Endothelial cell of umbilical vein (primary cell): ENCODE measurements at regions not wholly inside any gene's neighbourhood (a gene's known extent, or its start where the extent isn't known, plus 50 kb on each side); places are given as distances from the start of the nearest gene placed in this dataset.

Source experiments
- BruUV-seq: library from RNA; stranded (reverse); fragments of 400-500 nt; replicated peaks from 2 replicates; lab custom pipeline; 2021; lab: Mats Ljungman, UMichigan
- CTCF ChIA-PET: fragments of 300-600, 350-600 bp; sonication (Branson Sonifier 250); formaldehyde crosslinking; loops from one replicate; lab custom pipeline; 2021; ENCODE audit warnings: antibody characterized with exemption, inconsistent platforms; lab: Charles Lee
- POLR2A ChIA-PET: fragments of 300-600, 350-600 bp; sonication (Branson Sonifier 250); formaldehyde crosslinking; loops from one replicate; lab custom pipeline; 2021; ENCODE audit warnings: antibody characterized with exemption, inconsistent platforms; lab: Charles Lee
- DNase-seq: peaks from one replicate; pipeline ENCODE4 v3.0.0-alpha.2; 2011; ENCODE audit warnings: low read depth, low spot score
- FAIRE-seq: peaks from 2 replicates; lab custom pipeline; 2011; peaks lifted over from hg19 to GRCh38; lab: Jason Lieb, UNC
- H2AFZ ChIP-seq: 2 replicates; pipeline ENCODE4 v1.6.0; 2012; ENCODE audit warnings: low read depth, low read length, control low read depth, inconsistent platforms
- H3K27ac ChIP-seq: 2 replicates; pipeline ENCODE4 v1.5.1; 2011; ENCODE audit warnings: low read depth, mild to moderate bottlenecking, control low read depth, low read length, moderate library complexity; ENCODE audit not compliant: insufficient read depth
- H3K27me3 ChIP-seq, 2 experiments: 2 replicates each; pipeline versions ENCODE4 v1.6.0 to v1.6.1; 2011; ENCODE audit warnings: low read length in 2 of 2, mixed read lengths in 1 of 2; ENCODE audit not compliant: control insufficient read depth in 2 of 2, insufficient read depth in 2 of 2
- H3K36me3 ChIP-seq, 2 experiments: 2 replicates in 1 of 2; 3 replicates in 1 of 2; pipeline ENCODE4 v1.5.1; 2011; ENCODE audit warnings: low read length in 2 of 2, mild to moderate bottlenecking in 1 of 2, moderate library complexity in 1 of 2; ENCODE audit not compliant: control insufficient read depth in 2 of 2, insufficient read depth in 2 of 2; ENCODE audit errors: extremely low read depth in 1 of 2
- H3K4me1 ChIP-seq: 3 replicates; pipeline ENCODE4 v1.5.1; 2011; ENCODE audit warnings: mild to moderate bottlenecking, low read length; ENCODE audit not compliant: control insufficient read depth, insufficient read depth; ENCODE audit errors: extremely low read depth
- H3K4me2 ChIP-seq: 2 replicates; pipeline ENCODE4 v1.6.1; 2011; ENCODE audit warnings: low read length, control low read depth, mixed read lengths; ENCODE audit not compliant: insufficient read depth
- H3K4me3 ChIP-seq, 3 experiments: fragments of 200-600 bp in 1 of 3; sonication (generic), shearing (Covaris generic) in 1 of 3; replicated peaks in 1 of 3; 2 replicates each; pipeline ENCODE4 v1.5.1; 2011 to 2016; ENCODE audit warnings: control low read depth in 3 of 3, low read length in 3 of 3, mild to moderate bottlenecking in 2 of 3, inconsistent platforms in 1 of 3, low read depth in 1 of 3, moderate library complexity in 1 of 3; ENCODE audit not compliant: insufficient read depth in 1 of 3
- H3K79me2 ChIP-seq: 2 replicates; pipeline ENCODE4 v1.6.0; 2012; ENCODE audit warnings: low read length, inconsistent platforms; ENCODE audit not compliant: control insufficient read depth, insufficient read depth
- H3K9ac ChIP-seq: replicated peaks from 2 replicates; pipeline ENCODE3; 2011; ENCODE audit warnings: low read length, control low read depth; ENCODE audit not compliant: insufficient read depth; ENCODE audit errors: extremely low read depth
- H3K9me1 ChIP-seq: replicated peaks from 3 replicates; pipeline ENCODE4 v1.6.0; 2011; ENCODE audit warnings: mild to moderate bottlenecking, low read length; ENCODE audit not compliant: control insufficient read depth, insufficient read depth; ENCODE audit errors: extremely low read depth
- H3K9me3 ChIP-seq: replicated peaks from 2 replicates; pipeline ENCODE4 v1.5.1; 2012; ENCODE audit warnings: low read length, inconsistent platforms; ENCODE audit not compliant: control insufficient read depth, insufficient read depth
- H4K20me1 ChIP-seq: replicated peaks from 2 replicates; pipeline ENCODE3; 2011; ENCODE audit warnings: mild to moderate bottlenecking, low read length; ENCODE audit not compliant: control insufficient read depth, insufficient read depth; ENCODE audit errors: extremely low read depth
- EZH2 ChIP-seq: IDR thresholded peaks from 2 replicates; pipeline ENCODE4 v1.6.1; 2012; ENCODE audit warnings: borderline replicate concordance, low read depth, mild to moderate bottlenecking, moderate library complexity, low read length, inconsistent platforms; ENCODE audit not compliant: severe bottlenecking
- FOS ChIP-seq: IDR thresholded peaks from 2 replicates; pipeline ENCODE4 v1.6.1; 2011; ENCODE audit warnings: mild to moderate bottlenecking, low read length, moderate library complexity, borderline replicate concordance; ENCODE audit not compliant: insufficient read depth
- GATA2 ChIP-seq: IDR thresholded peaks from 2 replicates; pipeline ENCODE4 v1.7.0; 2011; ENCODE audit warnings: low read depth, mild to moderate bottlenecking, moderate library complexity, mixed read lengths, low read length; ENCODE audit not compliant: insufficient read length, insufficient read depth
- JUN ChIP-seq: IDR thresholded peaks from 2 replicates; pipeline ENCODE4 v1.6.1; 2011; ENCODE audit warnings: borderline replicate concordance, low read depth; ENCODE audit not compliant: insufficient read length, insufficient read depth
- MYC ChIP-seq: IDR thresholded peaks from one replicate; pipeline ENCODE4 v1.6.1; 2011; ENCODE audit warnings: mild to moderate bottlenecking, low read depth, low read length
- POLR2A ChIP-seq: IDR thresholded peaks from 2 replicates; pipeline ENCODE4 v1.6.1; 2012; ENCODE audit warnings: low read depth, mild to moderate bottlenecking, control low read depth, low read length
- POLR2AphosphoS5 ChIP-seq: IDR thresholded peaks from 2 replicates; pipeline ENCODE4 v1.6.1; 2012; ENCODE audit warnings: low read depth, mild to moderate bottlenecking, control low read depth, low read length, moderate library complexity; ENCODE audit not compliant: insufficient read depth
- dilution Hi-C: fragments of 300-500 bp; cut with MboI; formaldehyde crosslinking; loops from one replicate; pipeline ENCODE4 v1.15.0; 2019; ENCODE audit warnings: low sequenced_read_pairs; ENCODE audit not compliant: extremely low pct_ligation_motif_present
- intact Hi-C: fragments of 100-400 bp; cut with micrococcal nuclease; formaldehyde crosslinking; loops from one replicate; pipeline ENCODE4 v1.10.0; 2022
- TF ChIP-seq, protein P1 (sequence below): IDR thresholded peaks from 2 replicates; pipeline ENCODE4 v1.6.1; 2011; ENCODE audit not compliant: insufficient read depth, insufficient read length
- TF ChIP-seq, protein P2 (sequence below), 2 donors: IDR thresholded peaks; 1 replicate in 1 of 2; 2 replicates in 1 of 2; pipeline ENCODE4 v1.5.1; 2011; ENCODE audit warnings: low read length in 2 of 2, mild to moderate bottlenecking in 2 of 2, moderate library complexity in 2 of 2, control low read depth in 1 of 2, inconsistent platforms in 1 of 2, low read depth in 1 of 2; ENCODE audit not compliant: insufficient read depth in 1 of 2; ENCODE audit errors: extremely low read depth in 1 of 2

DNA sequence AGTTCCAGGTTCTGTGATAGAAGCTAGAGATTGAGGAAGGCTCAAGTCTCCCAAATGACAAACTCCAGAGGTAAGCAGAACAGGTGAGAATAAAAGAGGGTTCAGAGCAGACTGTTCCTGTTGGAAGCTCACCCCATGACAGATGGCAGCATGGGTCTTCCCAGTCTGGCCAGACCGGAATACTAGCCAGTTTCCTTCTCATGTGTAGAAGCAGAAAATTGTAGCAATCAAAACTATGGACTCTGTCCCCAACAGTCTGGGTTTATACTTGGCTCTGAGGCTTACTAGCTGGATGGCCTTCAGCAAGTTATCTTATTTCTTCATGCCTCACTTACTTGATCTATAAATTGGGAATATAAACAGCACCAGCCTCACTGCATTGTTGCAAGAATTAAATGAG lies 494.8 kb downstream of the MN1 start:
- dilution Hi-C loops (no loop called here), intact Hi-C loops (no loop called here)
- Histone ChIP-seq H3K4me2 (no peak overlapping the region), H3K9me1 (no peaks in the 10 kb centered on the region), H3K79me2 (no peaks in the 10 kb centered on the region), H3K27ac (no peak overlapping the region), H4K20me1 (no peaks in the 10 kb centered on the region), H3K4me3 (no peak overlapping the region), H3K9me3 (no peaks in the 10 kb centered on the region), H3K27me3 (no peaks in the 10 kb centered on the region), H3K36me3 (no peaks in the 10 kb centered on the region), H3K4me1 (peaks cover 3% of the 10 kb centered on the region), H2AFZ (no peak overlapping the region), H3K9ac (no peak overlapping the region)
- ChIA-PET CTCF (interaction anchor here (0.8 to 0.9 kb wide), 3 partner anchors 32 to 204 kb away, joined by 3 to 5 read pairs (median 3); no protein-coding TSS in a partner anchor), POLR2A (no interaction called here)
- FAIRE-seq: no peak
- no peak for DNase-seq
- BruUV-seq: no TSS peak
- TF ChIP-seq FOS: no peak
- no peak for TF ChIP-seq EZH2
- TF ChIP-seq POLR2A: no peak
- TF ChIP-seq POLR2AphosphoS5: no peak
- TF ChIP-seq GATA2: no peak
- no peak for TF ChIP-seq JUN
- TF ChIP-seq MYC: no peak
- TF ChIP-seq, protein P1, sequence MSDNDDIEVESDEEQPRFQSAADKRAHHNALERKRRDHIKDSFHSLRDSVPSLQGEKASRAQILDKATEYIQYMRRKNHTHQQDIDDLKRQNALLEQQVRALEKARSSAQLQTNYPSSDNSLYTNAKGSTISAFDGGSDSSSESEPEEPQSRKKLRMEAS: no peak
- TF ChIP-seq, protein P2, sequence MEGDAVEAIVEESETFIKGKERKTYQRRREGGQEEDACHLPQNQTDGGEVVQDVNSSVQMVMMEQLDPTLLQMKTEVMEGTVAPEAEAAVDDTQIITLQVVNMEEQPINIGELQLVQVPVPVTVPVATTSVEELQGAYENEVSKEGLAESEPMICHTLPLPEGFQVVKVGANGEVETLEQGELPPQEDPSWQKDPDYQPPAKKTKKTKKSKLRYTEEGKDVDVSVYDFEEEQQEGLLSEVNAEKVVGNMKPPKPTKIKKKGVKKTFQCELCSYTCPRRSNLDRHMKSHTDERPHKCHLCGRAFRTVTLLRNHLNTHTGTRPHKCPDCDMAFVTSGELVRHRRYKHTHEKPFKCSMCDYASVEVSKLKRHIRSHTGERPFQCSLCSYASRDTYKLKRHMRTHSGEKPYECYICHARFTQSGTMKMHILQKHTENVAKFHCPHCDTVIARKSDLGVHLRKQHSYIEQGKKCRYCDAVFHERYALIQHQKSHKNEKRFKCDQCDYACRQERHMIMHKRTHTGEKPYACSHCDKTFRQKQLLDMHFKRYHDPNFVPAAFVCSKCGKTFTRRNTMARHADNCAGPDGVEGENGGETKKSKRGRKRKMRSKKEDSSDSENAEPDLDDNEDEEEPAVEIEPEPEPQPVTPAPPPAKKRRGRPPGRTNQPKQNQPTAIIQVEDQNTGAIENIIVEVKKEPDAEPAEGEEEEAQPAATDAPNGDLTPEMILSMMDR (IDR thresholded peaks at IDR 0.05; ENCODE audit: extremely low read depth in 1 of 2, insufficient read depth in 1 of 2, low read depth in 1 of 2, low read length in 2 of 2): no peak
